Muscle layer of duodenum (tissue), 2 donors: ENCODE measurements at regions not wholly inside any gene's neighbourhood (a gene's known extent, or its start where the extent isn't known, plus 50 kb on each side); places are given as distances from the start of the nearest gene placed in this dataset.

ENCODE experiments used
- H3K27ac ChIP-seq: one replicate; pipeline ENCODE4 v1.7.0; 2013; ENCODE audit warnings: mild to moderate bottlenecking, low read length
- H3K27me3 ChIP-seq: one replicate; pipeline ENCODE4 v1.7.0; 2013; ENCODE audit warnings: low read depth, mild to moderate bottlenecking, control low read depth, low read length
- H3K36me3 ChIP-seq, 2 donors: one replicate each; pipeline ENCODE4 v1.7.0; 2013; ENCODE audit warnings: low read length in 2 of 2, control low read depth in 1 of 2, mild to moderate bottlenecking in 1 of 2; ENCODE audit not compliant: insufficient read depth in 2 of 2, control insufficient read depth in 1 of 2
- H3K4me1 ChIP-seq, 2 donors: one replicate each; pipeline ENCODE4 v1.7.0; 2013; ENCODE audit warnings: low read length in 2 of 2, mild to moderate bottlenecking in 2 of 2, control low read depth in 1 of 2, moderate library complexity in 1 of 2; ENCODE audit not compliant: insufficient read depth in 2 of 2, control insufficient read depth in 1 of 2
- H3K4me3 ChIP-seq, 2 donors: one replicate each; pipeline ENCODE4 v1.7.0; 2013; ENCODE audit warnings: low read length in 2 of 2, low read depth in 1 of 2, mild to moderate bottlenecking in 1 of 2
- H3K9me3 ChIP-seq, 2 donors: one replicate each; pipeline ENCODE4 v1.7.0; 2013; ENCODE audit warnings: low read length in 2 of 2, control low read depth in 1 of 2, mild to moderate bottlenecking in 1 of 2; ENCODE audit not compliant: control insufficient read depth in 1 of 2
- donor health status: healthy.

DNA sequence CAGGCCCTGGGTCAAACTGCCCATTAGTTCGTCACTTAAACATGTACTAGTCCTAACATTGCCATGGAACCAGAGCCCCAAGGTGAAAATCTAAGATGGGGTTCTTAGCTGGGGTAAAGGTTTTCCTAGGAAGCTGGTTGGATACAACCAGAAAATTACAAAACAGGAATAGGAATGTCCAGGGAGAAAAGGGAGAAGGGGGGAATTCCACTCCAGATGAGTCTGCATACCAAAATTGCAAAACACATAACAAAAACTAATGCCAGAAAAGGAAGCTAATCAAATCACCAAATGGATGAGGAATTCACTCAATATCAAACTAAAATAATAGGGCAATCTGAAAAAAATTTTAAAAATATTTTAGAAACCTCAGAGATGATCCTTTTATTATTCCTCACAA is 396.2 kb downstream of the EFNA5 start:
- Histone ChIP-seq H3K4me1 (no peaks in the 10 kb centered on the region), H3K9me3 (no peaks in the 10 kb centered on the region), H3K27me3 (no peaks in the 10 kb centered on the region), H3K27ac (no peak overlapping the region), H3K4me3 (no peak overlapping the region), H3K36me3 (no peaks in the 10 kb centered on the region)

GRCh38 chr5:107272954-107273353 is 397.8 kb downstream of the EFNA5 start:
- Histone ChIP-seq H3K9me3 (no peaks in the 10 kb centered on the region), H3K36me3 (no peaks in the 10 kb centered on the region), H3K4me3 (no peak overlapping the region), H3K27ac (no peak overlapping the region), H3K27me3 (no peaks in the 10 kb centered on the region), H3K4me1 (no peaks in the 10 kb centered on the region)

GRCh38 chr5:107272509-107272908 is 398.2 kb downstream of the EFNA5 start:
- H3K4me3 ChIP-seq: no peak overlapping the region
- H3K4me1 ChIP-seq: no peaks in the 10 kb centered on the region

GRCh38 chr5:107271682-107272350 is 398.9 kb downstream of the EFNA5 start:
- no peaks in the 10 kb centered on the region for H3K36me3 ChIP-seq
- no peaks in the 10 kb centered on the region for H3K27me3 ChIP-seq
- no peak overlapping the region for H3K27ac ChIP-seq
- no peaks in the 10 kb centered on the region for H3K4me1 ChIP-seq
- no peaks in the 10 kb centered on the region for H3K9me3 ChIP-seq
- H3K4me3 ChIP-seq: no peak overlapping the region

More at GRCh38 chr5:107272509-107272908, 398.2 kb downstream of the EFNA5 start:
- H3K27ac ChIP-seq: no peak overlapping the region
- no peaks in the 10 kb centered on the region for H3K36me3 ChIP-seq
- no peaks in the 10 kb centered on the region for H3K27me3 ChIP-seq
- H3K9me3 ChIP-seq: no peaks in the 10 kb centered on the region

DNA sequence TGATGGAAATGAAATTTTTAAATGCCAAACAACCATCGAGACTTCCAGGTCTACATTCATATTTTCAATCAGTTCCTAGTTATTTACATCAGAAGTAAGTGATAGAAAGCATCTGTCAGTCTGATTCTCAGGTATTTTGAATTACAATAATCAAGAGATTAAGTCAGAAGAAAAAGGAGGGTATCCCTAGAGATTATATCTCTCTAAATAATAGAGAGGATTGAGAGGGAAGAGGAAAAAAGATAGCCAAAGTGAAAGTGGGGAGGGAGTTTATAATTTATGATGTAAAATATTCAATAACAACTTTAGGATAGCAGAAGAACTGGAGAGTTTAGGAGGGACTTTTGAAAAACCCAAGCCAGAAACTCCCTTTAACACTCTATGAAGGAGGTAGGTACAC is 400.2 kb downstream of the EFNA5 start:
- no peaks in the 10 kb centered on the region for H3K27me3 ChIP-seq
- no peak overlapping the region for H3K4me3 ChIP-seq
- no peaks in the 10 kb centered on the region for H3K9me3 ChIP-seq
- H3K36me3 ChIP-seq: no peaks in the 10 kb centered on the region
- no peak overlapping the region for H3K27ac ChIP-seq
- no peaks in the 10 kb centered on the region for H3K4me1 ChIP-seq

DNA sequence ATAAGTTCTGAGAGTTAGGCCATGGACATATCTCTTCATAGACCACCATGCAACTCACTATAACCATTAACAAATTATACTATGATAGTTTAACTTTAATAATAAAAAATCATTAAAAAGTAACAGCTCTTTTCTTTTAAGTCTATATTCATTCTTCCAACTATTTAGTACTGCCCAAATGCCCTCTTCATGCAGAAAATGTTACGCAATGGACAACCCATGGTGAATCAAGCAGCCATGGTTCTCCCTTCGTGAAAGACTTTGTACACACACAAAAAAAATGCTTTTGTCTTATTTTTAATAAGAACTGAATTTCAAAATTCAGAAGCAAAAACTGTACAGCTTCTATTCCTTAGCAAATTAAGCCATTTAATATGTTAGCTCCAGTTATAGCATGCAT is 401.1 kb downstream of the EFNA5 start:
- Histone ChIP-seq H3K27me3 (no peaks in the 10 kb centered on the region), H3K9me3 (no peaks in the 10 kb centered on the region), H3K4me3 (no peak overlapping the region), H3K36me3 (no peaks in the 10 kb centered on the region), H3K27ac (no peak overlapping the region), H3K4me1 (no peaks in the 10 kb centered on the region)

DNA sequence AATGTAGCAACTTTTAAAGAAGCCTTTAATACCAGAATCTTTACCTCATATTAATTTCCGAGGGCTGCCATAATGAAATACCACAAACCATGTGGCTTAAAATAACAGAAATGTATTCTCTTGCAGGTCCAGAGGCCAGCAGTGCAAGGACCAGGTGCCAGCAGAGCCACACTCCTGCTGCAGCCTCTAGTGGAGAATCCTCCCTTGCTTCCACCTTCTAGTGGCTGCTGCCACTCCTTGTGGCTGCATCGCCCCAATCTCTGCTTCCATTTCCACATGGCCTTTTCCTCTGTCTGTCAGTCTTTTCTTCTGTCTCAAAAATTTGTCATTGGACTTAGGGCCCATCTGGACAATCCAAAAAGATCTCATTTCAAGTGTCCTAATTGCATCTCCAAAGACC is 401.5 kb downstream of the EFNA5 start:
- Histone ChIP-seq H3K36me3 (no peaks in the 10 kb centered on the region), H3K9me3 (no peaks in the 10 kb centered on the region), H3K27me3 (no peaks in the 10 kb centered on the region), H3K27ac (no peak overlapping the region), H3K4me1 (no peaks in the 10 kb centered on the region), H3K4me3 (no peak overlapping the region)

- Histone ChIP-seq H3K36me3 (no peaks in the 10 kb centered on the region), H3K9me3 (no peaks in the 10 kb centered on the region), H3K4me1 (no peaks in the 10 kb centered on the region), H3K4me3 (no peak overlapping the region), H3K27ac (no peak overlapping the region), H3K27me3 (no peaks in the 10 kb centered on the region)
These were observed 402.5 kb downstream of the EFNA5 start for GRCh38 chr5:107268241-107268640.

DNA sequence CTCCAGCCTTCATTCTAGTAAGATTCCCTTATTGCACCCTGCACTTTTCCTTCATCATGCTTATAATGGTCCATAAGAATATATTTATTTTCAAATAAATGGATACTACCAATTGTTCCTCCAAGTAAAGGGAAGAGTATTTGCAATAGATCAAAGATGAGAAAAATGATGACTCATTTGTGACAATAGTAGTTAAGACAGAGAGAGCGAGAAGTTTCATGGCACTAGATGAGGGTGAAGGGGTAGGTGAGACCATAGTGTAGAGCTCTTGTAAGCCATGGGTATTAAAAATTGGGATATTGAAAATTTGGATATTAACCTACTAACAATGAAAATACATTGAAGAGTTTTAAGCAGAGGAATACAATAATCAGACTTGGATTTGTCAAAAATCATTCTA is 404.6 kb downstream of the EFNA5 start:
- no peaks in the 10 kb centered on the region for H3K27me3 ChIP-seq
- H3K27ac ChIP-seq: no peak overlapping the region
- no peak overlapping the region for H3K4me3 ChIP-seq
- H3K4me1 ChIP-seq: no peaks in the 10 kb centered on the region
- no peaks in the 10 kb centered on the region for H3K36me3 ChIP-seq
- H3K9me3 ChIP-seq: no peaks in the 10 kb centered on the region

DNA sequence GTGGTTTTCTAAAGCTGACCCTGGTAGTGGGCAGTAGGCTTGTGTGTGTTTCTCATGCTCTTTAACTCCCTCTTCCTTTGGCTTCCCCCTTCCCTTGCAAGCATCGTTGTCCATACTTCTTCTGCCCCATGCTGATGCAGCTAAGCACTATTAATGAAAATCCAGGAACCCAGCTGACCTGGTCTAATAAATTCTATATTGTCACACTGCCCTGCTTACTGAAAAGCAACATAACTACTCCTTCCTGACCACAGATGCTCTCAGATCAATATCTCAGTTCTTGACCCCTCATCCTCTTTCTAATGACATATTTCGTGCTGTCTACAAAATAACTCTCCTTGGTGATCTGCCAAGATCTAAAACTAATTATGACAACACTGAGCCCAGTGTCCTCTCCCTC is 405.5 kb downstream of the EFNA5 start:
- H3K36me3 ChIP-seq: no peaks in the 10 kb centered on the region

GRCh38 chr5:107263387-107264018 is 407.2 kb downstream of the EFNA5 start:
- Histone ChIP-seq H3K27me3 (no peaks in the 10 kb centered on the region), H3K9me3 (no peaks in the 10 kb centered on the region), H3K4me3 (no peak overlapping the region), H3K27ac (no peak overlapping the region), H3K4me1 (no peaks in the 10 kb centered on the region), H3K36me3 (no peaks in the 10 kb centered on the region)

More for the DNA sequence above, 405.5 kb downstream of the EFNA5 start:
- Histone ChIP-seq H3K27ac (no peak overlapping the region), H3K27me3 (no peaks in the 10 kb centered on the region), H3K9me3 (no peaks in the 10 kb centered on the region), H3K4me3 (no peak overlapping the region), H3K4me1 (no peaks in the 10 kb centered on the region)
